Stimulated activated naive CD8-positive, alpha-beta T cell treated with anti-CD3 and anti-CD28 coated beads, Interleukin-15, Interleukin-2, amounts not matched to agents 100 U/mL and 50 U/mL, for 24 hours (primary cell): ENCODE measurements at regions not wholly inside any gene's neighbourhood (a gene's known extent, or its start where the extent isn't known, plus 50 kb on each side); places are given as distances from the start of the nearest gene placed in this dataset.
"Not testable (repeated sequence)": the region's sequence is repeated elsewhere in the genome, so short reads cannot be mapped to it uniquely, and the experiment has no call there.

Experiments used
- ATAC-seq: fragments of 150-1000 bp; cut with Tn5 transposase; one replicate; pipeline ENCODE4 v1.10.0; 2021
- DNase-seq: peaks from one replicate; pipeline ENCODE4 v3.0.0; 2021

GRCh38 chr4:18458465-18458864 is 436.9 kb upstream of the LCORL start:
- ATAC-seq (no peak), DNase-seq (no peak)

GRCh38 chr4:18454349-18454748 is 432.8 kb upstream of the LCORL start:
- ATAC-seq, result no peak

DNA sequence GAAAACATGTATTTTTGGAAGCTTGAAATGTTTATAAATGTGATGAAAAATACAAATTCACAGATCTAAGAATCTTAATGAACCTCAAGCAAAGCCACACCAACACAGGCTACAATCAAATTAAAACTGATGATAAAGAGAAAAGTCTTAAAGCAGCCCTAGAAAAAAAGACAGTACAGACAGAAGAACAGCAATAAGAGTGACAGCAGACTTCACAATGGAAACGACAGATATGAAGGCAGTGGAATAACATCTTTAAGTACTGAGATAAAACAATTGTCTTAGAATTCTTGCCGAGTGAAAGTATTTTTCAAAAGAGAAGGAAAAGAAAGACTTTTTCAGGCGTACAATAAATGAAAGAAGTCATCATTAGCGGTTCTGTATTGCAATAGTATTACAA is 423.6 kb upstream of the LCORL start:
- DNase-seq, result no peak
- no peak for ATAC-seq

More at GRCh38 chr4:18454349-18454748, 432.8 kb upstream of the LCORL start:
- no peak for DNase-seq

DNA sequence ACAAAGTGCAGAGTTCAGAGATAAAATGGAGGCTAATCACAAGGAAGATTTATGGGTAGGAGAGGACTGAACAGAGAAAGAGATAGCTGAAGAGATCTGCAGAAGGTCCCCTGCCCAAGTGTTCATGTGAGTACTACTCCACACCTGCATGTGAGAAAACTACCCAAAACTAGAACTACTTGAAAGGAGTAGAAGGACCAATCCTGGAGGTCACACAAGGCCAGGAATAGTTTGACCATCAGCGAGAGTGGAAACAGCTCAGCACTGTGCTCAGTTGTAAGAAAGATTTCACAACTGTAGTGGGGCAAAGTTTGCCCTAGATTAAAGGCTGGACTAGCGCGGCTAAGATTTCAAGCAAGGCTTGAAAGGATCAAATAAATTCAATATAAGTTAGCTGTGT is 422.7 kb upstream of the LCORL start:
- DNase-seq, result no peak
- ATAC-seq, result no peak

DNA sequence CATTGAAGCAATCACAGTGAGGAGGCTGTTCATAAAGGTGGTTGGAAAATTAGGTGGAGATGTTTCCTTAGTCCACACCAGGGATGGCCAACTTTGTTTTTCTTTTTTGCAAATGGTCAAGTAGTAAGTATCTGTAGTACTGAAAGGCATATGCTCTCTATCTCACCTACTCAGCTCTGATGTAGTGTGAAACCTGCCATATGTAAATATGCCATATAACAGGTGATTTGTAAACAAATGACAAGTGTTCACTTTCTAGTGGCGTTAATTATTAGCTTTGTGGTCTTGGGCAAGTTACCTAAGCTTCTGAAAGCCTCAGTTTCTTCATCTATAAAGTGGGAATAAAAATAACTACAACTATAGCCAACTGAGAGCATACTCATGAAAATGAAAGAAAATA is 421.4 kb upstream of the LCORL start:
- ATAC-seq (no peak), DNase-seq (no peak)

DNA sequence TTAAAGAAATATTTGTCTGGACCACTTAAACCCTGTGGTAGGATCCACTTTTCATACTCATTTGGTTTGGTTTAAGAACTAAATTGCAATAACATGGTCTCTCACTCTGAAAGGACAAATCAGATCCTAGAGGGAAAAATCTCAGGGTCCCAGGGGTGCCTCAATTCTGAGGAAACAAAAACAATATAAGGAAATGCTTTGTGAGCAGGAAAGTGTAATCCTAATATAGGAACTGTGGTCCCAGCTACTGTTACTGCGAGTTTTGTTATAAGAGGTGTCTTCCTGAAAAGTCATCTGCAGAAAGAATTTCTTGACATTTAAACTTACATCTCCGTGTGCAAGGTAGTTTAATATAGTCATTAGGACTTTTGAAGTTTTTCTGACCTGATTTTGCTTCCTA is 420.1 kb upstream of the LCORL start:
- ATAC-seq (no peak), DNase-seq (no peak)

DNA sequence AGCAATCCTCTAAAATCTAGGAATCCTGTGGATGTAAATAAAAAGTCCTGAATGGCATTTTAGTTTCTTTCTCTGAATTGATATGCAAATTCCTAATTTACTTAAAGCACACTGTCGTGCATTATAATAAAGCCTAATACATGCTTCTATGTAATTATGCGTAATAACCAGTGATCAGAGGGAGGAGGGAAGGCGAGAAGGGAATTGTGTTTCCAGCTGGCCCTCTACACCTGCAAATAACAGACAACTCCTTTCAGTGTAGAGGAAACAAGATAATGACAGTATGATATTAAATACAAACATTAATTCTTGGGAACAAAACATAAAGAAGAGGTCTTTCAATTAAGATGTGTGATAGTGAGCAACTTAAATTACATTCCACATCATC is 419.6 kb upstream of the LCORL start:
- DNase-seq, result no peak
- ATAC-seq, result no peak

GRCh38 chr4:18440527-18441202 is 419.1 kb upstream of the LCORL start:
- ATAC-seq (no peak), DNase-seq (no peak)

DNA sequence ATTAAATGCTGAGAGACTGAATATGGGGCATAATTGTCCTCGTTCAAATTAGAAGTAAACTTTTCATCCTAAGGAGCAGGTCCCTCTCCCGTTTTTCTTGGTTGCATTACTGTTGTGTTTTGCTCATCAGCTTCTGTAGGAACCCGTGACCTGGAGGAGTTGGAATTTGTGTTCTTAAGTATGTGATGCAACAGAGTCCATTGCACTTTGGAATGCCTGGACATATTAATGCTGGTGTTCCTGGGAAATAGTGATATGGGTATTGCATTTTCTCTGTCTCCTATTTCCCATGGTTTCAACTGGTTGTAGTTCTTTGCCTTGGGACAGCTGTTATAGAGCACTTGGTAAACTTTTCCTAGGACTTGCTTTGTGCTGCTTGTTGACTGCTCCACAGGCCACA is 417.8 kb upstream of the LCORL start:
- ATAC-seq, result no peak
- DNase-seq, result no peak

GRCh38 chr4:18435781-18436180 is 414.2 kb upstream of the LCORL start:
- ATAC-seq (no peak), DNase-seq (no peak)

- DNase-seq, result no peak
- ATAC-seq, result no peak
These were observed 401.1 kb upstream of the LCORL start for GRCh38 chr4:18422685-18423084.

DNA sequence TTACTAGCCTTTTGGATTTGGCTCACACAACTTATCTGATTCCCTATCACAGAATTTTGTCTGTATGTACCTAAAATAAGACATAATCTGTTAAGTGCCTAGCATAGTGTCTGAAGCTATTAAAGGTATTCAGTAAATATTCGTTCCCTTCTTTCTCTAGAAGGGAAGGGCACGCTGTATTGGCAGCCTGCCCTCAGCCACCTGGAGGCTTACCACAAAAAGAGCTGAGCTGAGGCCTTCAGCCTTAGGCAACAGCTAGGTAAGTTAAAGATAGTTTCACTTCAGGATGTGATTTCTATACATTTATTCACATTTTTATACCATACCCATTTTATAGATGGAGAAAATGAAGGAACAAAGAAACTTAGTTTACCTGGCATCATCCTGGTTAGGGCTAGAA is 400.0 kb upstream of the LCORL start:
- ATAC-seq (no peak), DNase-seq (no peak)

DNA sequence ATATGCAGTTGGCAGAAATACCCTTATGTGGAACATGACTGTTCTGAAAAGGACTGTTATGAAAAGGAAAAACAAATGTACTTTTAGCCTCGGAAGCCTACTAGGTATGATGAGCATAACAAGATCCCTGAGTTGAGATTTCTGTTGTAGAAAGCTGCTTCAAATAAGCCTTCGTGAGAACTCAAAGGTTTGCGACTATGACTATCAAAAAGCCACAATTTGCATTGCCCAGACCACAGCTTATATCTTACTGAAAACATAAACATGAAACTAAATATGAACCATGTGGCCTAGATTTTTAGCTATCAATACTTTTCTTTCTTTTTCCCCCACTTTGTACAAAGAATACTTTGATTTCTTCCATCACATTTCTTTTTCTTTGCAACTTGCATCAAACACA is 398.2 kb upstream of the LCORL start:
- no peak for ATAC-seq

DNA sequence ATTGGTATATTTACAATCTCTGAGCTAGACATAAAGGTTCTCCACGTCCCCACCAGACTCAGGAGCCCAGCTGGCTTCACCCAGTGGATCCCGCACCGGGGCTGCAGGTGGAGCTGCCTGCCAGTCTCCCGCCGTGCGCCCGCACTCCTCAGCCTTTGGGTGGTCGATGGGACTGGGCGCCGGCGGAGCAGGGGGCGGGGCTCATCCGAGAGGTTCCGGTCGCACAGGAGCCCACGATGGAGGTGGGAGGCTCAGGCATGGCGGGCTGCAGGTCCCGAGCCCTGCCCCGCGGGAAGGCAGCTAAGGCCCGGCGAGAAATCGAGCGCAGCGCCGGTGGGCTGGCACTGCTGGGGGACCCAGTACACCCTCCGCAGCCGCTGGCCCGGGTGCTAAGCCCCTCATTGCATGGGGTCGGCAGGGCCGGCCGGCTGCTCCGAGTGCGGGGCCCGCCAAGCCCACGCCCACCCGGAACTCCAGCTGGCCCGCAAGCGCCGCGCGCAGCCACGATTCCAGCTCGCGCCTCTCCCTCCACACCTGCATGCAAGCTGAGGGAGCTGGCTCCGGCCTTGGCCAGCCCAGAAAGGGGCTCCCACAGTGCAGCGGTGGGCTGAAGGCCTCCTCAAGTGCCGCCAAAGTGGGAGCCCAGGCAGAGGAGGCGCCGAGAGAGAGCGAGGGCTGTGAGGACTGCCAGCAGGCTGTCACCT is 396.8 kb upstream of the LCORL start:
- not testable (repeated sequence) for ATAC-seq

More for the DNA sequence above, 398.2 kb upstream of the LCORL start:
- no peak for DNase-seq

DNA sequence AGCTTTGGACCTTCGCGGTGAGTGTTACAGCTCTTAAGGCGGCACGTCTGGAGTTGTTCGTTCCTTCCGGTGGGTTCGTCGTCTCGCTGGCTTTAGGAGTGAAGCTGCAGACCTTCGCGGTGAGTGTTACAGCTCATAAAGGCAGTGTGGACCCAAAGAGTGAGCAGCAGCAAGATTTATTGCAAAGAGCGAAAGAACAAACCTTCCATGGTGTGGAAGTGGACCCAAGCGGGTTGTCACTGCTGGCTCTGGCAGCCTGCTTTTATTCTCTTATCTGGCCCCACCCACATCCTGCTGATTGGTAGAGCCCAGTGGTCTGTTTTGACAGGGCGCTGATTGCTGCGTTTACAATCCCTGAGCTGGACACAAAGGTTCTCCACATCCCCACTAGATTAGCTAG is 396.1 kb upstream of the LCORL start:
- ATAC-seq, DNase-seq: not testable (repeated sequence)

More for the DNA sequence above, 396.8 kb upstream of the LCORL start:
- DNase-seq, result not testable (repeated sequence)

- DNase-seq (no peak), ATAC-seq (no peak)
These were observed 384.7 kb upstream of the LCORL start for GRCh38 chr4:18406264-18406663.

GRCh38 chr4:18405054-18405453 is 383.5 kb upstream of the LCORL start:
- DNase-seq (no peak), ATAC-seq (no peak)

DNA sequence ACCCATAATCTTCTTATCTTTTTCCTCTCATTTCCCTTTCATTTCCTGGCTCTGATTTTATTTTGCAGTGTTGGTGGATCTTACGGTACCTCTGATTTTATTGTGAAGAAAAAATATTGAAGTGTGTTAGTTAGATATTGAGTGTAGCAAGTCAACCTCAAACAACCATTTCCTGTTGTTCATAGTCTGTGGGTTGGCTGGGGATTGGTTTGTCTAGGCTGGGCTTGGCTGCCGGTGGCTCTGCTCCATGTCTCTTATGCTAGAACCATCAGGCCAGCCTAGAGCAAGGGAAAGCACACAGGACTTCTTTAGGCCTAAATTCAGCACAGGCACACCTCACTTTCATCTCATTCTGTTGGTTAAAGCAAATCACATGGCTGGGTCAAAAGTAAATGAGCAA is 383.1 kb upstream of the LCORL start:
- DNase-seq (no peak), ATAC-seq (no peak)

DNA sequence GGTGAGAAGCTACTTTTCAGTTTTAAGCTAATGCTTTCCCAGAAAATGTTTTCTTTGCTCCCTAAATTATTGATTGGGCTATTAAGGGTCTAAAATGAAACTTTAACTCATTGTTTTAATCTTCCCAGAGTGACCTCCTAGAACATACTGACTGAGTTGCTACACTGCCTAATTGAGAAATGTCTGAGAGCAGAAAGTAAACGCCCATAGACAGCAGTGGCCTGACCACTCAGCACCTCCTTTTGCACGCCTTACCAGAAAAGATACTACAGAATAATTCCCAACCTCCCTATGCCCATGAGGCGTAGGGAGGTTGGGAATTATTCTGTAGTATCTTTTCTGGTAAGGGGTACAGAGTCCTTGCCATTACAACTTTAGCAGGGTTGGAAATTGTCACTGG is 381.8 kb upstream of the LCORL start:
- no peak for DNase-seq
- no peak for ATAC-seq

- ATAC-seq, result no peak
- DNase-seq, result no peak
These were observed 380.3 kb upstream of the LCORL start for GRCh38 chr4:18401868-18402267.

DNA sequence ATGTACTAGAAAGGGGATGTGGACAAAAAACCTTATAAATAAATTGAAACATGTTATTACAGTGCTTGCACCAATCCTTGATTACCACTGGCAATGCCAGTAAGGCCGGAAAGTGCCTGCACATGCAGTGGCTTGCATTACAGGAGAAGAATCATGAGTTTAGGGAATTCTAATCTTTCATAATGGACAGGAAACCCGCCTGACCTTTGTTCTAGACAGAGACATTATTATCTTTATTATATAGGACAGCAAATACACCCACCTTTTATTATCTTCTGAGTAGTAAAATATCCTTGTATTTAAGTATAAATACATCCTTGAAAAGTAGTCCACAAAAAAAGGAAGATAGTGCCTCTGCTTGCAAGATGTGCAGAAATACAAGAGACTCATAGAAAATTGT is 379.9 kb upstream of the LCORL start:
- ATAC-seq (no peak), DNase-seq (no peak)

DNA sequence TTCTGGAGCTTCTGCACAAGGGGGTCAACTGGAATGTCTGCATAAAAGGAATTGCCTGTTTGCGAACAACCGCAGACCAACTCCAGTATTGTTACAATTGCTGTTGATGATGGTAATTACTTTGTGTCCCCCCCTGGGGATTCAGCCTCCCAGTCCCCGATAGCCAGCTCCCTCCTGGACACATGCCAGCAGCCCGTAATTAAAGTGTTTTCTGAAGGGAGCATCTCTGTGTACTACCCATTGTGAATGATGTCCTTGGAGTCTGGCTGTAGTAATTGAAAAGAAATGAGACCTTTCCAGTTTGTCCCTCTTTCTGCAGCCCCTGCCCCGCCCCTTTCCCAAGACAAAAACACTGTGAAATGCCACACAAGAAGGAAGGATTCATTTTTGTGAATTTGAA is 377.1 kb upstream of the LCORL start:
- ATAC-seq (no peak), DNase-seq (no peak)

DNA sequence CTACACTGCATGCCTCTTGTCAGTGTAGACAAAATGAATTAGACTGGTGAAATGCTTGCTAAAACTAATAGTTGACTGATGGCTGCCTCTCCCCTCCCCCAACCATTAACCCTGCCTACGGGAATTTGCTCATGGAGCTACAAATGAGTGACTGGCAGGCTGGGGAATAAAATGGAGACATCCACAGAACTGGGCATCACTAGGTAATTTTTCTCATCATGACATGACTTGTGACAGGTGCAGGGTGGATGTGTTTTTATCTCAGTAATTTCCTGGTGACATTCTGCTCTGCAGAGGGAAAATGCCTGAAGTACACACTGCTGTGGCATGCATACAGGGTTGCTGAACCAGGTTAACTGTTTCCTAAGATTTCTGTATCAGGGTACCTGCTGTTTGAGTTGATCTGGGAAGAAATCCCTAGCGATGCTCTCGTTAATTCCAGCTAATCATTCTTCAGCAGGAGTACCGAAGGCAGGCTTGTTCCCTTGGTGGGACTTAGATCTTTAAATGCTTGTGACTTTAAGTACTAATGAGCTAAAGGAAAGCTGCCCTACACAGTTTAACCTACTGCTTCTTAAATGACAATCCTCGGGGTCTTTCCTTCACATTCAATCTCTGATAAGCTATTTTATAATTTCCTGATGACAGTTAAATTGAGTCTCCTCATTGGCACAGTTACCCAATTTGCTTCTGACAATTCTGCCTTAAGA is 376.3 kb upstream of the LCORL start:
- DNase-seq, result no peak
- no peak for ATAC-seq
